ENCODE measurements at regions not wholly inside any gene's neighbourhood (a gene's known extent, or its start where the extent isn't known, plus 50 kb on each side); places are given as distances from the start of the nearest gene placed in this dataset.

DNA sequence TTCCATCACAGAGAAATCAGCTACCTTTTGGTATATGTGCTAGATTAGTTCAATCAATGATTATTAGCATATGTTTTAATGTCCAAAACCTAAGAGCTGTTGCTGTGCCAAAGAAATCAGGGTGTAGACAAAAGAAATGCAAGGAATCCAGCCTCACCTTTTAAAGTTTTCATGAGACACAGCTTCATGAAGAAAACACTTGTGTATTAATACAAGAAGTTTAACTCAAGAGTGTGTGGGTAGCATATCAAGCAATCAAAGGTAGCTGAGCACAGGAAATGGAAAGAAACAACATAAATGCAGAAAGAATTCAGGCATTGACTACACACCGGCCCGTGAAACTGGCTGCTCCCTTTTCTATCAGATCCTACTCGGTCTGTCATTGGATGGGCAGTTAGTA lies 76.0 kb upstream of the CAV2 start:
- no peak for ATAC-seq
- no peak overlapping the region for H3K27ac ChIP-seq
- WGBS (ENCODE audit: insufficient coverage, low coverage, low lambda C conversion rate, missing lambda C conversion rate) = 69% methylated on average over 3 of the region's 3 CpGs

DNA sequence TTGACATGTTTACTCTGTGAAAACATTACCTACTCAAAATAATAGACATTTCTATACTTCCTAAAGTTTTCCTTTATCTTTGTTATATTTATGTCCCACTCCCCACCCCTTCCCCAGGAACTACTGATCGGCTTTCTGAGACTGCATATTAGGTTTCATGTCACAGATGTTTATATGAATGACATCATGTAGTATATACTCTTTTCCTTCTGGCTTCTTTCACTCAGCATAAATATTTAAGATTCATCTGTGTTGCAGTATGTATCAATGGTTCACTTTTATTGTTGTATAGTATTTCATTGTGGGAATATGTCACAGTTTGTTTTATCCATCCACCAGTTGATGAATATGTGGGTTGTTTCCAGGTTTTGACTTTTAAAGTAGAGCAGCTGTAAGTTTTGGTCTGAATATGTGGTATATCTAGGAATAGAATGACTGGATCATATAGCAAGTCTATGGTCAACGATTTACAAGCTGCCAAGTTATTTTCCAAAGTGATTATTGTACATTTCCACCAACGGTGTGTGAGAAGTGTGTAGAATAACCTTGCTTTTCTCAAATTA lies 73.8 kb upstream of the CAV2 start:
- Histone ChIP-seq H3K4me1 (no peaks in the 10 kb centered on the region), H3K27ac (no peak overlapping the region), H3K4me3 (no peak overlapping the region), H3K36me3 (no peaks in the 10 kb centered on the region), H3K9me3 (no peaks in the 10 kb centered on the region), H3K27me3 (no peaks in the 10 kb centered on the region)
- intact Hi-C loops (cut with DNase I) = no loop called here
- TF ChIP-seq, protein P1, sequence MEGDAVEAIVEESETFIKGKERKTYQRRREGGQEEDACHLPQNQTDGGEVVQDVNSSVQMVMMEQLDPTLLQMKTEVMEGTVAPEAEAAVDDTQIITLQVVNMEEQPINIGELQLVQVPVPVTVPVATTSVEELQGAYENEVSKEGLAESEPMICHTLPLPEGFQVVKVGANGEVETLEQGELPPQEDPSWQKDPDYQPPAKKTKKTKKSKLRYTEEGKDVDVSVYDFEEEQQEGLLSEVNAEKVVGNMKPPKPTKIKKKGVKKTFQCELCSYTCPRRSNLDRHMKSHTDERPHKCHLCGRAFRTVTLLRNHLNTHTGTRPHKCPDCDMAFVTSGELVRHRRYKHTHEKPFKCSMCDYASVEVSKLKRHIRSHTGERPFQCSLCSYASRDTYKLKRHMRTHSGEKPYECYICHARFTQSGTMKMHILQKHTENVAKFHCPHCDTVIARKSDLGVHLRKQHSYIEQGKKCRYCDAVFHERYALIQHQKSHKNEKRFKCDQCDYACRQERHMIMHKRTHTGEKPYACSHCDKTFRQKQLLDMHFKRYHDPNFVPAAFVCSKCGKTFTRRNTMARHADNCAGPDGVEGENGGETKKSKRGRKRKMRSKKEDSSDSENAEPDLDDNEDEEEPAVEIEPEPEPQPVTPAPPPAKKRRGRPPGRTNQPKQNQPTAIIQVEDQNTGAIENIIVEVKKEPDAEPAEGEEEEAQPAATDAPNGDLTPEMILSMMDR (IDR thresholded peaks at IDR 0.05) = no peak
- TF ChIP-seq POLR2A (IDR thresholded peaks at IDR 0.05) = no peak
- DNase-seq = no peak
- WGBS (ENCODE audit: insufficient coverage, low coverage, low lambda C conversion rate, missing lambda C conversion rate) = 82% methylated on average over 3 of the region's 3 CpGs
- no peak for ATAC-seq

More for the DNA sequence above, 76.0 kb upstream of the CAV2 start:
- DNase-seq = no peak
- Histone ChIP-seq H3K4me3 (no peak overlapping the region), H3K27me3 (no peaks in the 10 kb centered on the region), H3K36me3 (no peaks in the 10 kb centered on the region), H3K4me1 (no peaks in the 10 kb centered on the region), H3K9me3 (no peaks in the 10 kb centered on the region)
- intact Hi-C loops (cut with DNase I) = no loop called here
- no peak for TF ChIP-seq POLR2A (IDR thresholded peaks at IDR 0.05)
- TF ChIP-seq, protein P1 (IDR thresholded peaks at IDR 0.05) = no peak

DNA sequence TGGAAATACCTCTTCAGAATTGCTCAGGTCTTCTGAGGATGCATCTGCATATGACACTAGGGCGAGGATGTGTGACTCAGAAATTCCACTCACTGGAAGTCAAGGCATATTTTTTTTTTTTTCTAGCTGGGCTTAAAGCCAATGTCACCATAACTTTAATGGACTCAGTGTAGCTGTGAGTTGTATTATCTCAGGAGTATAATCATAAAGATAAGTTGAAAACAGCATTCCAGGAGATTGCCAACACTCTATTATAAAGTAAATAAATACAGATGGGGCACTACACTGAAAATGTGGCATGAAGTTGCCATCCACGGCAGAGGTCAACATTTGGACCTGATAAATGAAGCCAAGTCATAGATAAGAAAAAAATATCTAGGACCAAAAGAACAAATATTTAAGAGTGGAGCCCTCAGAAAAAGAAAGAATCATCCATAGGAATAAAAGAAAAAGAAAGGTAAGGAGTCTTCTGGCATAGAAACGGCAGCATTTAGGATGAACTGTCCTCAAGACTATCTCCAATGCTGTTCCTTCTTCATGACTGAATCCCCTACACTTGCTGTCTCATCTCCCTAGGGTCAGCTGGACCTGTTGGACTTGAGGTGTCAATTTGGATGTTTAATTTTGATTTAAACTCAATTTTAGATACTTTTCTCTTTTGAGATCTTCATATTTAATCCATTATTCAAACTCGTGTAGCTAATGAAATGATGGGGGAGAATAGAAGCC lies 72.9 kb upstream of the CAV2 start:
- H3K4me3 ChIP-seq = no peak overlapping the region
- peak in 1 of 4 donors; percentile 56 for ATAC-seq
- H3K27ac ChIP-seq = no peak overlapping the region
- no peak for DNase-seq
- WGBS (ENCODE audit: insufficient coverage, low coverage, low lambda C conversion rate, missing lambda C conversion rate) = 58% methylated on average over 4 of the region's 4 CpGs
- no peak for TF ChIP-seq POLR2A (IDR thresholded peaks at IDR 0.05)
- TF ChIP-seq, protein P1 (IDR thresholded peaks at IDR 0.05) = no peak
- intact Hi-C loops (cut with DNase I) = no loop called here
- no peaks in the 10 kb centered on the region for H3K9me3 ChIP-seq
- H3K36me3 ChIP-seq = no peaks in the 10 kb centered on the region
- H3K4me1 ChIP-seq = no peaks in the 10 kb centered on the region
- no peaks in the 10 kb centered on the region for H3K27me3 ChIP-seq

DNA sequence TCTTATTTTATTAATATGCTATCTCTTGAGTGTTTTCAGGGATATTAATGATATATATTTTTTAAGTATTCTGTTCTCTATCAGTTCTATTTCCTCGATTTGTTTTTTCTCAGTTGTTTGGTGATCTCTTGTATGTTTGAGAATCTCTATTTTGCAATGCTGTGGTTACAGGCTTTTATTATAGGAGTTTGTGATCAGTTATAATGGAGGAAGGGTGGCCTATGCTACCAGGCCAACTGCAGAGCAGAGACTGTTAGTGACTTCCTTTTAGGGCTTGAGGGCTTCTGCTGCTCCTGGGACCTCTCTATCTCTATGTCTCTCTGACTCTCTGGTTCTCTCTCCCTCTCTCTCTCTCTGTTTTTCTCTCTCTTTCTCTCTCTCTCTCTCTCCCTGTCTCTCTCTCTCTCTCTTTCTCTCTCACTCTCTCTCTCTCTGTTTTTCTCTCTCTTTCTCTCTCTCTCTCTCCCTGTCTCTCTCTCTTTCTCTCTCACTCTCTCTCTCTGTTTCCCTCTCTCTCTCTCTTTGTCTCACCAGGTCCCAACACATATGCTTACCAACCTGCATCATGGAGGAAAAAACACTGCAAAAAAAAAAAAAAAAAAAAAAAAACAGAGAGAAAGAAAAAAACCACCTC lies 69.4 kb upstream of the CAV2 start:
- H3K36me3 ChIP-seq = no peaks in the 10 kb centered on the region
- no peaks in the 10 kb centered on the region for H3K4me1 ChIP-seq
- H3K9me3 ChIP-seq = no peaks in the 10 kb centered on the region
- no peak overlapping the region for H3K4me3 ChIP-seq
- 64% methylated on average over 1 of the region's 1 CpG for WGBS (ENCODE audit: insufficient coverage, low coverage, low lambda C conversion rate, missing lambda C conversion rate)
- TF ChIP-seq, protein P1 (IDR thresholded peaks at IDR 0.05) = no peak
- TF ChIP-seq POLR2A (IDR thresholded peaks at IDR 0.05) = no peak
- no peaks in the 10 kb centered on the region for H3K27me3 ChIP-seq
- DNase-seq (no peak), ATAC-seq (no peak)
- intact Hi-C loops (cut with DNase I) = no loop called here
- H3K27ac ChIP-seq = no peak overlapping the region
